ENCODE measurements at regions not wholly inside any gene's neighbourhood (a gene's known extent, or its start where the extent isn't known, plus 50 kb on each side); places are given as distances from the start of the nearest gene placed in this dataset.
A peak's percentile ranks its signal among the peaks of the same experiment; 100 is the strongest.
"Not testable (repeated sequence)": the region's sequence is repeated elsewhere in the genome, so short reads cannot be mapped to it uniquely, and the experiment has no call there.

- WGBS, 4 donors, result 75 to 83% (median 79%) methylated on average over 10 of the region's 10 CpGs
- H3K4me1 ChIP-seq, result peaks cover 0 to 19% (median 8%) of the 10 kb centered on the region in 12 donors
- H3K36me3 ChIP-seq; H3K27ac ChIP-seq; DNase-seq; H3K9me3 ChIP-seq; H3K4me3 ChIP-seq; ATAC-seq; intact Hi-C loops (cut with DNase I); H3K27me3 ChIP-seq: not testable (repeated sequence)
Observed at GRCh38 chr16:88270171-88270790, 112.5 kb upstream of the ZNF469 start.

DNA sequence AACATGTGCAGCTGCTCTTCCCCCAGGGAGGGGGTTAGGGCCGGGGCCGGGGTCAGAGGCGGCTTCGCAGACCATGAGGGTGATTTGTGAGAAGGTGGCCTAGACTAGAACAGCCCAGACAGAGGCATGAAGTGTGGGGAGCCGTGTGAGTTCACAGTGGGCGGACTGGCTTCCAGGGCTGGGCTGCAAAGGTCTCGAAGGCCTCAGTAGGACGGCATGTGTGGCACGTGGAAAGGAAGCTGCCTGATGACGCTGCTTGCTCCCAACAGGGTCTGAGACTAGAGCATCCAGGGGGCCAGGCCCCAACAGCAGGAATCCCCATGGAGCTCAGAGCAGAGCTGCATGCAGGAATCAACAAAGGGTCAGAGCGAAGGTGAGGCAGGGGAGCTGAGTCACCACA, 111.5 kb upstream of the ZNF469 start:
- intact Hi-C loops (cut with DNase I); H3K4me3 ChIP-seq; H3K27me3 ChIP-seq; H3K4me1 ChIP-seq; H3K27ac ChIP-seq; DNase-seq; H3K36me3 ChIP-seq; H3K9me3 ChIP-seq; ATAC-seq: not testable (repeated sequence)
- 80 to 93% (median 91%) methylated on average over 3 to 11 of the region's 11 CpGs for WGBS, 4 donors

DNA sequence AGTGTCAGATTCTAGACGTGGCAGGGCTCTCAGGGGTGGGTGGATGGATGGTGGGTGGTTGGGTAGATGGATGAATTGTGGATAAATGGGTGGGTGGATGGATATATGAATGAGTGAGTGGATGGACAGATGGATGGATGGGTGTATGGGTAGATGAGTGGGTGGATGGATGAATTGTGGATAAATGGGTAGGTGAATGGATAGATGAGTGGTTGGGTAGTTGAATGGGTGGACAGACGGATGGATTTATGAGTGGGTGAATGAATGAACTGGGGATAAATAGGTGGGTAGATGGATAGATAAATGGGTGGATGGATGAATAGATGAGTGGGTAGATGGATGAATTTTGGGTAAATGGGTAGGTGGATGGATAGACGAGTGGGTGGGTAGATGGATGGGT, 111.0 kb upstream of the ZNF469 start:
- WGBS, 4 donors, result 67 to 80% (median 77%) methylated on average over 3 of the region's 3 CpGs
- H3K4me1 ChIP-seq; H3K36me3 ChIP-seq; intact Hi-C loops (cut with DNase I); H3K4me3 ChIP-seq; H3K27me3 ChIP-seq; H3K9me3 ChIP-seq; DNase-seq; H3K27ac ChIP-seq; ATAC-seq: not testable (repeated sequence)

- H3K36me3 ChIP-seq; ATAC-seq; H3K27ac ChIP-seq; H3K9me3 ChIP-seq; intact Hi-C loops (cut with DNase I); H3K27me3 ChIP-seq; H3K4me3 ChIP-seq; DNase-seq; H3K4me1 ChIP-seq: not testable (repeated sequence)
- WGBS, 4 donors, result 87 to 94% (median 90%) methylated on average over 12 of the region's 12 CpGs
Observed at GRCh38 chr16:88272437-88272836, 110.3 kb upstream of the ZNF469 start.

- H3K27me3 ChIP-seq; H3K36me3 ChIP-seq; H3K4me3 ChIP-seq; H3K27ac ChIP-seq; intact Hi-C loops (cut with DNase I); H3K9me3 ChIP-seq; H3K4me1 ChIP-seq; DNase-seq: not testable (repeated sequence)
- peak in 3 of 4 donors; percentile 56 to 65 (median 63) for ATAC-seq
- WGBS, 4 donors, result 74 to 76% (median 76%) methylated on average over 11 of the region's 11 CpGs
Observed at GRCh38 chr16:88274126-88274750, 108.5 kb upstream of the ZNF469 start.

GRCh38 chr16:88274847-88275246, 107.9 kb upstream of the ZNF469 start:
- no peak for DNase-seq
- TF ChIP-seq, protein P1, sequence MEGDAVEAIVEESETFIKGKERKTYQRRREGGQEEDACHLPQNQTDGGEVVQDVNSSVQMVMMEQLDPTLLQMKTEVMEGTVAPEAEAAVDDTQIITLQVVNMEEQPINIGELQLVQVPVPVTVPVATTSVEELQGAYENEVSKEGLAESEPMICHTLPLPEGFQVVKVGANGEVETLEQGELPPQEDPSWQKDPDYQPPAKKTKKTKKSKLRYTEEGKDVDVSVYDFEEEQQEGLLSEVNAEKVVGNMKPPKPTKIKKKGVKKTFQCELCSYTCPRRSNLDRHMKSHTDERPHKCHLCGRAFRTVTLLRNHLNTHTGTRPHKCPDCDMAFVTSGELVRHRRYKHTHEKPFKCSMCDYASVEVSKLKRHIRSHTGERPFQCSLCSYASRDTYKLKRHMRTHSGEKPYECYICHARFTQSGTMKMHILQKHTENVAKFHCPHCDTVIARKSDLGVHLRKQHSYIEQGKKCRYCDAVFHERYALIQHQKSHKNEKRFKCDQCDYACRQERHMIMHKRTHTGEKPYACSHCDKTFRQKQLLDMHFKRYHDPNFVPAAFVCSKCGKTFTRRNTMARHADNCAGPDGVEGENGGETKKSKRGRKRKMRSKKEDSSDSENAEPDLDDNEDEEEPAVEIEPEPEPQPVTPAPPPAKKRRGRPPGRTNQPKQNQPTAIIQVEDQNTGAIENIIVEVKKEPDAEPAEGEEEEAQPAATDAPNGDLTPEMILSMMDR (IDR thresholded peaks at IDR 0.05), result no peak
- TF ChIP-seq POLR2A (IDR thresholded peaks at IDR 0.05), result no peak
- H3K4me3 ChIP-seq, result no peak overlapping the region
- no peak overlapping the region for H3K27ac ChIP-seq
- no peaks in the 10 kb centered on the region for H3K27me3 ChIP-seq
- intact Hi-C loops (cut with DNase I), result no loop called here
- peaks cover 0 to 9% (median 0%) of the 10 kb centered on the region in 12 donors for H3K4me1 ChIP-seq
- H3K36me3 ChIP-seq, result no peaks in the 10 kb centered on the region
- H3K9me3 ChIP-seq, result no peaks in the 10 kb centered on the region
- peak in 2 of 4 donors; percentile 12 to 33 for ATAC-seq
- 60 to 68% (median 65%) methylated on average over 17 of the region's 17 CpGs for WGBS, 4 donors

DNA sequence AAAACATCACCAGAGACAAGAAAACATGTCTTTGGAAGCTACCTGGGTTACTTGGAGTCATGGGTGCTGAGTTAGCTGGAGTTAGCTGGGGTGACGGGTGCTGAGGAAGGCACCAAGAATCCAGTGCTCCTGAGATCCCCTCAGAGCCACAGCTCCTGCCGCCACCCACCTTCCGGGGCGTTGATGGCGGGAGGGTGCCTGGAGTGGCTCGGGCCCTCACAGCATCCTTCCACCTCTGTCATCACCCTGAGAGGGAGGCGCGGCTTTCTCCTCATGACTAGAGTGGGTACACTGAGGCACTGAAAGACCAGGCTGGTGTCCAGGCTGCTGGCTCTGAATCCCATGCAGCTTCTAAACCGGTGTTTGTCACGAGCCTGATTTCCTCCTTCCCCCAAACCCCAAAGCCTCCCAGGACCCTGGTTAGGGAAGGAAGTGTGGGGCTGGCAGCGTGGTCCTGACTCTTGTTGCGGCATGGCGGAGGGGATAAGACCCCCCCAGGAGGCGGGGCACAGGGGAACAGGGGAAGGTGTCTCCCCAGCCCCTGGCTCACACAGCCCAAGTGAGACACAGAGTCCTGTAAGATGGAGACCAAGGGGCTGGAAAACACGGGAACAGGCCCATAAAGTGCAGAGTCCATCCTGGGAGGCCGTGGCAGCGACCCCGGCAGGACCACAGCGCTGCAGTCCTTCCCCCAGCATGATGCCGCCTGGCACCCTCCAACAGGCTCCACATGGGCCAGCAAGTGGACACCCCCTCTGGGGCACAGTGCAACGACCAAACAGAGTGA, 107.2 kb upstream of the ZNF469 start:
- H3K4me3 ChIP-seq; H3K9me3 ChIP-seq; H3K36me3 ChIP-seq; intact Hi-C loops (cut with DNase I); DNase-seq; H3K4me1 ChIP-seq; H3K27me3 ChIP-seq; H3K27ac ChIP-seq: not testable (repeated sequence)
- 77 to 89% (median 82%) methylated on average over 8 to 21 of the region's 21 CpGs for WGBS, 4 donors
- ATAC-seq, result peak in 1 of 4 donors; percentile 26

- H3K27me3 ChIP-seq; H3K4me3 ChIP-seq; DNase-seq; ATAC-seq; intact Hi-C loops (cut with DNase I); H3K4me1 ChIP-seq; H3K9me3 ChIP-seq; H3K27ac ChIP-seq; H3K36me3 ChIP-seq: not testable (repeated sequence)
- 71 to 79% (median 74%) methylated on average over 13 of the region's 13 CpGs for WGBS, 4 donors
Observed at GRCh38 chr16:88276123-88276588, 106.6 kb upstream of the ZNF469 start.
